NCI-H510A treated with DMSO at 0.1 percent for 48 hours (cell line): ENCODE measurements at regions not wholly inside any gene's neighbourhood (a gene's known extent, or its start where the extent isn't known, plus 50 kb on each side); places are given as distances from the start of the nearest gene placed in this dataset.
"Not testable (repeated sequence)": the region's sequence is repeated elsewhere in the genome, so short reads cannot be mapped to it uniquely, and the experiment has no call there.

Experiments
- DNase-seq: peaks from one replicate; lab custom pipeline; 2025; lab: John Stamatoyannopoulos, UW

- no peak for DNase-seq
Measured at GRCh38 chr11:105432241-105432995, 177.5 kb upstream of the GRIA4 start.

- DNase-seq = no peak
Measured at GRCh38 chr11:105429096-105429910, 180.6 kb upstream of the GRIA4 start.

- no peak for DNase-seq
Measured at GRCh38 chr11:105407101-105407500, 202.8 kb upstream of the GRIA4 start.

GRCh38 chr11:105401269-105401809 is 208.5 kb upstream of the GRIA4 start:
- no peak for DNase-seq

- DNase-seq = no peak
Measured at GRCh38 chr11:105399511-105399910, 210.4 kb upstream of the GRIA4 start.

GRCh38 chr11:105398636-105399035 is 211.2 kb upstream of the GRIA4 start:
- no peak for DNase-seq

- DNase-seq = no peak
Measured at GRCh38 chr11:105393326-105393725, 216.5 kb upstream of the GRIA4 start.

- DNase-seq = no peak
Measured at GRCh38 chr11:105392556-105392955, 217.3 kb upstream of the GRIA4 start.

- no peak for DNase-seq
Measured at GRCh38 chr11:105389952-105390351, 219.9 kb upstream of the GRIA4 start.

GRCh38 chr11:105388006-105388405 is 221.9 kb upstream of the GRIA4 start:
- no peak for DNase-seq

- no peak for DNase-seq
Measured at GRCh38 chr11:105381941-105382340, 227.9 kb upstream of the GRIA4 start.

GRCh38 chr11:105377870-105378269 is 232.0 kb upstream of the GRIA4 start:
- DNase-seq = no peak

- DNase-seq = no peak
Measured at GRCh38 chr11:105372206-105372605, 232.6 kb upstream of the CARD18 start.

- DNase-seq = no peak
Measured at GRCh38 chr11:105371311-105371710, 231.7 kb upstream of the CARD18 start.

GRCh38 chr11:105368711-105369110 is 229.1 kb upstream of the CARD18 start:
- no peak for DNase-seq

- DNase-seq = no peak
Measured at GRCh38 chr11:105367129-105367528, 227.6 kb upstream of the CARD18 start.

- DNase-seq = no peak
Measured at GRCh38 chr11:105361651-105362050, 222.1 kb upstream of the CARD18 start.

GRCh38 chr11:105357764-105358163 is 218.2 kb upstream of the CARD18 start:
- no peak for DNase-seq

GRCh38 chr11:105357146-105357545 is 217.6 kb upstream of the CARD18 start:
- no peak for DNase-seq

GRCh38 chr11:105349867-105350266 is 210.3 kb upstream of the CARD18 start:
- DNase-seq = not testable (repeated sequence)

GRCh38 chr11:105344938-105345337 is 205.4 kb upstream of the CARD18 start:
- DNase-seq = peak; percentile 1

- DNase-seq = no peak
Measured at GRCh38 chr11:105334025-105334714, 194.6 kb upstream of the CARD18 start.
